ENCODE measurements at regions not wholly inside any gene's neighbourhood (a gene's known extent, or its start where the extent isn't known, plus 50 kb on each side); places are given as distances from the start of the nearest gene placed in this dataset.

GRCh38 chr17:14514973-14515372, 214.1 kb downstream of the HS3ST3B1 start:
- H3K9me3 ChIP-seq (ENCODE audit: control insufficient read depth, insufficient read depth, low read length) = no peaks in the 10 kb centered on the region
- no peak overlapping the region for H3K4me3 ChIP-seq (ENCODE audit: low read depth, low read length)
- no peak overlapping the region for H3K27ac ChIP-seq (ENCODE audit: low read depth, low read length)
- no peak for DNase-seq (ENCODE audit: low read depth, low spot score)
- POLR2A ChIA-PET = no interaction called here
- H3K27me3 ChIP-seq (ENCODE audit: control insufficient read depth, insufficient read depth, low read length) = no peaks in the 10 kb centered on the region
- CTCF ChIA-PET = no interaction called here
- peak; percentile 32 for TF ChIP-seq CTCF (IDR thresholded peaks at IDR 0.05; ENCODE audit: low read depth, low read length)

GRCh38 chr17:14513835-14514234, 213.0 kb downstream of the HS3ST3B1 start:
- Histone ChIP-seq H3K9me3 (ENCODE audit: control insufficient read depth, insufficient read depth, low read length) (no peaks in the 10 kb centered on the region), H3K4me3 (ENCODE audit: low read depth, low read length) (no peak overlapping the region), H3K27me3 (ENCODE audit: control insufficient read depth, insufficient read depth, low read length) (no peaks in the 10 kb centered on the region), H3K27ac (ENCODE audit: low read depth, low read length) (no peak overlapping the region)
- ChIA-PET POLR2A (no interaction called here), CTCF (interaction anchor here (0.6 kb wide), 1 partner anchor 1486 kb away, joined by 3 read pairs; no protein-coding TSS in a partner anchor)
- no peak for DNase-seq (ENCODE audit: low read depth, low spot score)
- no peak for TF ChIP-seq CTCF (IDR thresholded peaks at IDR 0.05; ENCODE audit: low read depth, low read length)

GRCh38 chr17:14510136-14510535, 209.3 kb downstream of the HS3ST3B1 start:
- no peak for DNase-seq (ENCODE audit: low read depth, low spot score)

GRCh38 chr17:14508156-14508555, 207.3 kb downstream of the HS3ST3B1 start:
- Histone ChIP-seq H3K4me3 (ENCODE audit: low read depth, low read length) (no peak overlapping the region), H3K9me3 (ENCODE audit: control insufficient read depth, insufficient read depth, low read length) (no peaks in the 10 kb centered on the region), H3K27me3 (ENCODE audit: control insufficient read depth, insufficient read depth, low read length) (no peaks in the 10 kb centered on the region), H3K27ac (ENCODE audit: low read depth, low read length) (no peak overlapping the region)
- ChIA-PET CTCF (no interaction called here), POLR2A (no interaction called here)
- no peak for TF ChIP-seq CTCF (IDR thresholded peaks at IDR 0.05; ENCODE audit: low read depth, low read length)
- DNase-seq (ENCODE audit: low read depth, low spot score) = no peak

More at GRCh38 chr17:14510136-14510535, 209.3 kb downstream of the HS3ST3B1 start:
- H3K9me3 ChIP-seq (ENCODE audit: control insufficient read depth, insufficient read depth, low read length) = no peaks in the 10 kb centered on the region
- no peak overlapping the region for H3K27ac ChIP-seq (ENCODE audit: low read depth, low read length)
- CTCF ChIA-PET = no interaction called here
- POLR2A ChIA-PET = no interaction called here
- no peak for TF ChIP-seq CTCF (IDR thresholded peaks at IDR 0.05; ENCODE audit: low read depth, low read length)
- H3K27me3 ChIP-seq (ENCODE audit: control insufficient read depth, insufficient read depth, low read length) = no peaks in the 10 kb centered on the region
- H3K4me3 ChIP-seq (ENCODE audit: low read depth, low read length) = no peak overlapping the region

GRCh38 chr17:14506364-14506763, 205.5 kb downstream of the HS3ST3B1 start:
- Histone ChIP-seq H3K27ac (ENCODE audit: low read depth, low read length) (no peak overlapping the region), H3K4me3 (ENCODE audit: low read depth, low read length) (no peak overlapping the region), H3K27me3 (ENCODE audit: control insufficient read depth, insufficient read depth, low read length) (no peaks in the 10 kb centered on the region), H3K9me3 (ENCODE audit: control insufficient read depth, insufficient read depth, low read length) (no peaks in the 10 kb centered on the region)
- TF ChIP-seq CTCF (IDR thresholded peaks at IDR 0.05; ENCODE audit: low read depth, low read length) = no peak
- DNase-seq (ENCODE audit: low read depth, low spot score) = no peak
- POLR2A ChIA-PET = no interaction called here
- CTCF ChIA-PET = no interaction called here
